GM12865 (cell line): ENCODE measurements at regions not wholly inside any gene's neighbourhood (a gene's known extent, or its start where the extent isn't known, plus 50 kb on each side); places are given as distances from the start of the nearest gene placed in this dataset.

Experiments
- DNase-seq: peaks from one replicate; pipeline ENCODE4 v3.0.0; 2010; ENCODE audit warnings: low read depth
- H3K4me3 ChIP-seq: 2 replicates; pipeline ENCODE4 v1.5.1; 2011; ENCODE audit warnings: mild to moderate bottlenecking, low read depth, low read length, control low read depth
- TF ChIP-seq, protein P1 (sequence below): IDR thresholded peaks from 2 replicates; pipeline ENCODE4 v1.5.1; 2011; ENCODE audit warnings: low read length, control low read depth, low read depth, inconsistent platforms; ENCODE audit not compliant: insufficient read depth; ENCODE audit errors: missing control alignments

DNA sequence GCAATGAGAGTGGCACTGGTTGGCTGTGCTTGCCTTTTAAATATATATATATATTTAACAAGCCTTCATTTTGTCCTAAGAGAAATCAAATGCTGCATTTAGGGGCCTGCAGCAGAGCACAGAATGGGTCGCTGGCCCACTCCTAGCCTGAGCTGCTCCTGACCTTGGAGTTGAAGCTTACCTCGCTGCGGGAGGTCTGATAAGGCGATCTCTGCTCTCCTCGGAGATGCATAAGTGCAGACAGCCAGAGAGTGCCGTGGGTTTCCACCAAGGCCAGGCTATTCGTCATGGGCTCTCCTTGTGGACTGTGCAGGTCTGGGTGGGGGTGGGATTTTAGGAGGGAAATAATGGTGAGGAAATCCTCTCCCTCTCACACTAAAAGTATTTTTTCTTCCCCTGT is 99.5 kb upstream of the IKZF1 start:
- no peak overlapping the region for H3K4me3 ChIP-seq
- TF ChIP-seq, protein P1, sequence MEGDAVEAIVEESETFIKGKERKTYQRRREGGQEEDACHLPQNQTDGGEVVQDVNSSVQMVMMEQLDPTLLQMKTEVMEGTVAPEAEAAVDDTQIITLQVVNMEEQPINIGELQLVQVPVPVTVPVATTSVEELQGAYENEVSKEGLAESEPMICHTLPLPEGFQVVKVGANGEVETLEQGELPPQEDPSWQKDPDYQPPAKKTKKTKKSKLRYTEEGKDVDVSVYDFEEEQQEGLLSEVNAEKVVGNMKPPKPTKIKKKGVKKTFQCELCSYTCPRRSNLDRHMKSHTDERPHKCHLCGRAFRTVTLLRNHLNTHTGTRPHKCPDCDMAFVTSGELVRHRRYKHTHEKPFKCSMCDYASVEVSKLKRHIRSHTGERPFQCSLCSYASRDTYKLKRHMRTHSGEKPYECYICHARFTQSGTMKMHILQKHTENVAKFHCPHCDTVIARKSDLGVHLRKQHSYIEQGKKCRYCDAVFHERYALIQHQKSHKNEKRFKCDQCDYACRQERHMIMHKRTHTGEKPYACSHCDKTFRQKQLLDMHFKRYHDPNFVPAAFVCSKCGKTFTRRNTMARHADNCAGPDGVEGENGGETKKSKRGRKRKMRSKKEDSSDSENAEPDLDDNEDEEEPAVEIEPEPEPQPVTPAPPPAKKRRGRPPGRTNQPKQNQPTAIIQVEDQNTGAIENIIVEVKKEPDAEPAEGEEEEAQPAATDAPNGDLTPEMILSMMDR, result no peak
- DNase-seq, result no peak

- no peak for DNase-seq
- TF ChIP-seq, protein P1, result no peak
- H3K4me3 ChIP-seq, result no peak overlapping the region
Observed at GRCh38 chr7:50204581-50204980, 99.9 kb upstream of the IKZF1 start.

DNA sequence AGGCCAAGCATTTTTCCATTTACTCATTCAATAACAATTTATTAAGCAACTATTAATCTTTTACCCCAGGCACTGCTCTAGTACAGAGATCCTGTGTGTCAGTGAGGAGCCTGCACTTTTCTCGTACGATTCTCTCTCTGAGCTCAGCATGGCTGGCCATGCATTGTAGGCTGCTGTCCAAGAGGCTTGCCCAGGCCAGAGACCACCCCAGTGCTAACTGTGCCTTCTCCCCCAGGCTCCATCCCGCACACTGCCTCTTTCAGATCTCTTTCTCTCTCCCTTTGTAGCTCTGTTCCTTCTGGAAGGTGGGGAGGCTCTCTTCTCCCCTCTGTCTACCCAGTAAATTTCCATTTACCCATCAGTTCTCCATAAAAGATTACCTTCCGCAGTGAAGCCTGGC is 101.0 kb upstream of the IKZF1 start:
- no peak overlapping the region for H3K4me3 ChIP-seq
- TF ChIP-seq, protein P1, result no peak
- no peak for DNase-seq

DNA sequence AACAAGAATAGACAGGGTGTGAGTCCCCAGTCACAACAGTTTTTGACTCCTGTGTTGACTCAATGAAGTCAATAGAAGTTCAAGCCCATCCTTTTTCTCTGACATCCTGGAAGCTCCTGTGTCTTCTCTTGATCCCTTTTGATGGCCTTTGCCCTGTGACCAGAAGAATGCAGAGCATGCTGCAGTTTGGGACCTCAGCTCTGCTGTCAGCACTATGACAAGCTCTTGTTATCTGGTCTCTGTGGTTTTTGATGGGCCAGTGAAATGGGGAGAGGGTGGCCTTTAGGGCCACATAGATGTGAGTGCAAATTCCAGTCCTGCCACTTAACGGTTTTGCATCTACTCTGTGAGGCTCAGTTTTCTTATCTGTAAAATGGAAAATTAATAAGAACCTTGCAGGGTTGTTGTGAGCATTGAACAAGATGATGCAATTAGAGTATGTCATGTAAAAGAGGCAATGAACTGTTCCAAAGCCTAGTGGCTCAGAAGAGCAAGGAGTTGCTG is 102.4 kb upstream of the IKZF1 start:
- no peak for DNase-seq
- TF ChIP-seq, protein P1, result no peak
- H3K4me3 ChIP-seq, result no peak overlapping the region

GRCh38 chr7:50199824-50200223 is 104.7 kb upstream of the IKZF1 start:
- no peak overlapping the region for H3K4me3 ChIP-seq
- no peak for DNase-seq
- TF ChIP-seq, protein P1, result no peak

DNA sequence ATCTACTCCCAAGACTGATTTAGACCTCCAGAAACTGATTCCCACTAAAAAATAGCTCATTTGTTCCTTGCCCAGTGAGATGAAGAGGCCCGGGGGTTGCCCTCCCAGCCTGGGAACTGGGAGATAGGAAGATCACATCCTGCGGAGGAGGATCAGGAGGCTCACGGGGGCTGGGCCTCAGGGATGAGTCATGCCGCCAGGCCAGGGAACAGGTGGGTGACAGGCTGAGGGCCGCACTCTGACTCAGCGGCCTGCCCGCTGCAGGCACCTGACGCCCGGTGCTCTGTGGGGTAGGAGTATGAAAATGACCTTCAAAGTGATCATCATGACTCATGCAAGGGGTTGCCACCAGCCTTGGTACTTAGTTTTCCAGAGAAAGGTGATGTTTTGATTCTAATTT is 104.5 kb upstream of the ZPBP start:
- TF ChIP-seq, protein P1, result no peak
- no peak overlapping the region for H3K4me3 ChIP-seq
- peak; percentile 59 for DNase-seq

- no peak for DNase-seq
- TF ChIP-seq, protein P1, result no peak
- no peak overlapping the region for H3K4me3 ChIP-seq
Observed at GRCh38 chr7:50196719-50197118, 103.7 kb upstream of the ZPBP start.
